GM20000 (cell line): ENCODE measurements at regions not wholly inside any gene's neighbourhood (a gene's known extent, or its start where the extent isn't known, plus 50 kb on each side); places are given as distances from the start of the nearest gene placed in this dataset.

Experiments
- DNase-seq: peaks from one replicate; pipeline ENCODE4 v3.0.0; 2012; ENCODE audit warnings: low spot score
- CTCF ChIP-seq: IDR thresholded peaks from 2 replicates; pipeline ENCODE4 v1.5.1; 2012; ENCODE audit warnings: mild to moderate bottlenecking, control low read depth; ENCODE audit errors: extremely low read depth, missing control alignments

GRCh38 chr4:181672751-181673150 lies 570.5 kb upstream of the TENM3 start:
- TF ChIP-seq CTCF: no peak
- no peak for DNase-seq

- DNase-seq: no peak
- TF ChIP-seq CTCF: no peak
Measured at GRCh38 chr4:181674315-181674875, 568.8 kb upstream of the TENM3 start.

GRCh38 chr4:181676546-181676945 lies 566.7 kb upstream of the TENM3 start:
- DNase-seq: no peak
- TF ChIP-seq CTCF: no peak

- no peak for DNase-seq
- no peak for TF ChIP-seq CTCF
Measured at GRCh38 chr4:181677201-181677600, 566.0 kb upstream of the TENM3 start.

GRCh38 chr4:181677621-181678020 lies 565.6 kb upstream of the TENM3 start:
- no peak for TF ChIP-seq CTCF
- no peak for DNase-seq

- DNase-seq: no peak
- TF ChIP-seq CTCF: no peak
Measured at GRCh38 chr4:181679754-181680153, 563.4 kb upstream of the TENM3 start.

- TF ChIP-seq CTCF: no peak
- no peak for DNase-seq
Measured at GRCh38 chr4:181682367-181683047, 560.7 kb upstream of the TENM3 start.
